DMS114 treated with DMSO at 0.1 percent for 48 hours (cell line): ENCODE measurements at regions not wholly inside any gene's neighbourhood (a gene's known extent, or its start where the extent isn't known, plus 50 kb on each side); places are given as distances from the start of the nearest gene placed in this dataset.
"Not testable (repeated sequence)": the region's sequence is repeated elsewhere in the genome, so short reads cannot be mapped to it uniquely, and the experiment has no call there.

Experiments used
- DNase-seq: peaks from one replicate; lab custom pipeline; 2025; ENCODE audit not compliant: unreplicated experiment; lab: John Stamatoyannopoulos, UW

DNA sequence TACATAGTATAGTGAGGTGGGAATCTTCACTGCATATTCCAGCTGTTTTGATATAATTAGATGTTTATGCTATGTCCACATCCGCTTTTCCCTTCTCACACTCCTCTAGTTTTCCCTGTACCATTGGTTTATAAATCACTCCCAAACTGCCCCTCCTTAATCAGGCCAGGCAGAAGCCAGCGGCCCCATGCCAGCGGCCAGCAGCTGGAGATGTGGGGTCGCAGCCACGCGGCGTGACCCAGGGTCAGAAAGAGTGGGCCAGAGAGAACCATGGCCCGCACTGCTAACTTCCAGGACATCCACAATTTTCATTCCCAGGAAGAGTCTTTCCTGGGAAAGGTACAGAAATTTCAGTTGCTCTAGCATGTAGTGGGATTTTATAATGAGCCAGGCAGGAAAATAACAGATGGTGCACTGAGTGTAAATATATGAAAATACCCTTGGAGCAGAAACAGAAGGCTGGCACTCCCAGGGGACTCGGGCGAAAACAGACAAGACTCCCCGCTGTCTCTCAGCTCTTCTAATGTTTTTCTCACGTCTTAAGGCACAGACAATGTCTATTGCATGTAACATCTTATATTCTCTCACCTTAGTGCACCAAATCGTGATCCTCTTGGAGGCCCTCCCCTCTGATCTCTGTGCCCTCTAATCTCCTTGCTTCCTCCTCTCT, 145.9 kb upstream of the ZFP42 start:
- DNase-seq, result no peak

GRCh38 chr4:187865914-187866313, 129.7 kb upstream of the ZFP42 start:
- no peak for DNase-seq

- no peak for DNase-seq
Measured at GRCh38 chr4:187883049-187883448, 112.5 kb upstream of the ZFP42 start.

GRCh38 chr4:187883836-187884475, 111.6 kb upstream of the ZFP42 start:
- DNase-seq, result no peak

DNA sequence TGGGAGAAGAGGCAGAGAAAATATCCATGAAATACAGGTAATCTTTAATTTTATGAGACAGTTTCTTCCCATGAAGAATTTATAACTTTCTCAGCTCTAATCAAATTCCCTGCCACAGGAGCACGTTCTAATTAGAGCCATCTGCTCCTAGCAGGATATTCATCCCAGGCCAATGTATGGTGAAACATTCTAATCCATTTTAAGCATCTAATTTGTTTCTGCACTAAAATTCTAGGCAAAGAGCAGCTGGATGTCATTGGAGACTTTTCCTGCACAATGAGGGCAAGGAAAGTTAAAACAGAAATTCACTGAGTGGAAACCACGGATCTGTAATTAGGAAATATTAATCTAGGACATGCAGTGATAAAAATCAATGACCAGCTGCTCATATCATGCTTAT, 107.7 kb upstream of the ZFP42 start:
- no peak for DNase-seq

DNA sequence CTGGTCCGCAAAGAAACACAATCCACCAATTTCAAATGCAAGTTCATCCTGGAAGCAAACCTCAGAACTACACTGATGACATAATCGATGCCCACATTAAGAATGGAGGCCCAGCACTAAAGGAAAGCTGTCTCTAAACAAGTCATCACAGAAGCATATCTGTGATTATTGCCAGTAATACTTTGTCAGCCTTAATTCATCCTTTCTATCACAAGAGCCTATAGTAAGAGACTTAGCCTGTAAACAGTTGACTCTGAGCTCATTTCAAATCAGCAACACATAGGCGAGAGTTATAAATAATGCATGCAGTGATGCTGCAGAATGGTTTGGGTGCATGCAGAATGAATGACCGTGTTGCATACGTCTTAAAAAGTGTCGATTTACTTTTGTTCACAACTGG, 105.9 kb upstream of the ZFP42 start:
- no peak for DNase-seq

DNA sequence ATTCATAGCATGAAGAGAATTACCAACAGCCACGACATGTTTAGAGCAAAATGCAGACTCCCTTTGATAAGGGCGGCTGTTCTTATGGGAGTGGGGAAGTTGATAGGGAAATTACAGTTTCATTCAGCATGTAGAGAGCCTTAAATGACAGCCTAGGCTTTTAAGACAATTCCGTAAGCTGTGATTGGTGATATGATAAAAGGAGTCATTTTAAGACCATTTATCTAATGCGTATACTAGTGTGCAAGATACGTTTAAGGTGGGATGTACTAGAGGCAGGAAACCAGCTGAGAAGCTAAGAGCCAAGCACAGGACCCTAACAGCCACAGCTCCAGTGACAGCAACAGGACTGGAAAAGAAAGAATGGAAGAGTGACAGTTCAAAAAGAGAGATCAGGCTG, 102.2 kb upstream of the ZFP42 start:
- DNase-seq, result no peak

DNA sequence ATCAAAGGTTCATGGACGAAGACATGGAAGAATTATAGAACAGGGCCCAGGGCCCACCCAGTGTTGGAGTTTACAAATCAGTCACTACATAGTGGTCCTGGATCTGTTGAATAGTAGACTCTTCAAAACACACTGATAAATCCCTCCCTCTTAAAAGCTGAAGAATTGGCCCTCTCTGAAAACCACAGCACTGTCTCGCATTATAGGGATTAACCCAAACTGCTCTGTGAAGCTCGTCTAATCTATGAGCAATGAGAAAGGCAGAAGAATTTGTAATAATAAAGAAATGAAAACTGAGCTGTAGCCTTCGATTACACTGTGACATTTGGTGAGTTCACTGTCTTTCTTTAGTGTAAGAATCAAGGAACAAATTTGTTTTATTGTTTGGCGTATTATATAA, 92.5 kb upstream of the ZFP42 start:
- DNase-seq, result no peak

- no peak for DNase-seq
Measured at GRCh38 chr4:187903700-187904099, 91.9 kb upstream of the ZFP42 start.

DNA sequence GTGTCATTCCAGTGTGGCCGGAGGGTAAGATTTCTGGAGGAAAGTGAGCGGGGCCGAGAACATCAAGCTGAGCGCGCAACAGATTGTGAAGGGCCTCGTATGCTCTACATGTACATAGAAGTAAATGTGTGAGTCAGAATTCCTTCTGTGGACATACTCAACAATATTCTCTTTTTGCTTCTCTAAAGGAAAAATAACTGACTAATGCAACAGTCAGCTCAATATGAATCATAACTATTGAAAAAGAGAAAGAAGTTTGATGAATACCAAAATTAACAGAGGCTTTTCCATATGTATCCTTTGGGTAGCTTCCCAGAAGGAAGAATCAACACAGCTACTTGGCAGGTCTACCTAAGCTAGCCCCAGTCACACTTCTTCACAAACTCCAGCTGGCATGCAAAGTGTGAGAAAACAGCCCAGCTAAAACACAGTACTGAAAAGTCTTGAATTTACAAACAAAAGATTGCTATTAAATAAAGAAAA, 87.5 kb upstream of the ZFP42 start:
- no peak for DNase-seq

GRCh38 chr4:187908731-187909130, 86.8 kb upstream of the ZFP42 start:
- DNase-seq, result no peak

DNA sequence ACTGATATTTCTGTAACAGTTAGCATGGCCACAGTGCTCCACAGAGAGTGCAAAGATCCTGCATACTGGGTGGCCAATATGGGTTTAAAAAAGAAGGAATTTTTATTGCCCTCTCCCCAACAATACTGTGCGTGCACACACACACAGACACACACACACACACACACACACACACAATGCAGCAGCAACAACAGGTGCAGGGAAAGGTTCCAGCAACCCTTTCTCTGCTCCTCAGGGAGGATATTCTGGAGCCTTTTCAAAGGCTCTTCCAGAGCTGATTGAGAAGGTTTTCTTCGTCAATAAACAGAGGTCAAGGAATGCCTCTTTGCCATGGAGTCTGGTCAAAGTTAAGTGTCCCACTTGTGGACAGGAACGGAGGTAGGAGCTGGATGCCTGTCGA, 84.8 kb upstream of the ZFP42 start:
- DNase-seq, result no peak

GRCh38 chr4:187915406-187915805, 80.2 kb upstream of the ZFP42 start:
- not testable (repeated sequence) for DNase-seq

DNA sequence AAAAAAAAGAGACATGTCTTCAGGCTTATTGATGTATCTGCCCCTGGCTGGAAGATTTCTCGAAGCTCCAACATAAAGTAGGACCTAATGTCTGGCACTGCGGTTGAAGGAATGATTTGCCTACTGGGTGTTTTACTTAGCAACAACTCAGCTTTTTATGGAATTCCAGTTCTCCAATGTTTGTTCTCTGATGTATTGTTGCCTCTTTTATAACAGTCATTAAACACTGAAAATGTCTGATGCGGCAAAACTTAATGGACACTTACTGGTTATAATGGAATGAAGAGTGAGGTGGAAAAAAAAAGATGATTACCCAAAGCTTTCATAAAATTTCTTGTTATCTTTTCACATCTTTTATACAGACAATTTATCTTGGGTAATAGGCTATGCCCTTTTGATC, 75.6 kb upstream of the ZFP42 start:
- no peak for DNase-seq

DNA sequence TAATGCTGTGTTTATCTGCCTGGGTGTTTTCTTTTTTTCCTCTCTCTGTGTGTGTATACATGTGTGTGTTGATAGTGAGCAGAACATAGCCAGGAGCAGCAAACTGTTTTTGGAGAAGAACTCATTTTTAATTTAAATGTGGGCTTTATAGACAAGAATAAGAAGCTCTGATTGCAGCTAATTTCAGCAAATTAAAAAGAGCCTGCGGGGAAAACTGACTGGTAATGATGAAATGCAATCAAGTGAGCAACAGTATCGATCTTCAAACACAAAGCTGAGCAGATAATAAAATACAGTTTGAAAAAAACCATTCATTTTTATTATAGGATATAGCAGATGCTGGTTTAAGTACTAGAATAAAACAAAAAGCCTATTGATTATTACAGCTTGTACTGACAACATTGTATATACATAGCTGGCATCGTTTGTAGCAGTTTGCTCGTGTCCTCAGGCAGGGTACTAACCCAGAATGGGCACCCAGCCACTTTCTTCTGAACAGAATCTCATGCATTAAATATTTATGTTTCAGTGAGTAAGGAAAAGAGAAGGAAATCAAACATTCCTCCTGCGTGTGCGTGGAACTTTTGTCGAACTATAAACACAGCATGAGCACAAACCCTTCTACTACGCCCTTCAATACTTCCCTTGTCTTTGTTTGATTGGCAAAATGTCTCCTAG, 73.5 kb upstream of the ZFP42 start:
- no peak for DNase-seq

- no peak for DNase-seq
Measured at GRCh38 chr4:187929024-187929423, 66.5 kb upstream of the ZFP42 start.

GRCh38 chr4:187934766-187935165, 60.8 kb upstream of the ZFP42 start:
- no peak for DNase-seq

- DNase-seq, result no peak
Measured at GRCh38 chr4:187937557-187937956, 58.0 kb upstream of the ZFP42 start.

DNA sequence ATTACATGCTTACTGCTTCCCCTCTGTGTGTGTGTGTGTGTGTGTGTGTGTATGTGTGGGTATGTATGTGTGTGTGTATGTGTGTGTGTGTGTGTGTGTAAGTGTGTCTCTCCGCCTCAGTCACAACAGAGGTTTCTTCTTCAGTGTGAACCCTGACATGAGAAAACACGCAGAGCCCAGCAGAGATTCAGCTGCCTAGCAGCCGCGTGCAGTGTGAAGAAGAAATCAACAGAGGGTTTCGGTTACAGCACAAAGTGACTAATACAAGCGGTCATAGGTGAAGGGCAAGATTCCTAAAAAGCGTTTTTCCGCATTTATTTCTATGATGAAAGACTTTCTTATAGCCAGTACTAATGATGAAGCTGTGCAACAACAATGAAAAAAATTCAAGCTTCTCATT, 55.3 kb upstream of the ZFP42 start:
- no peak for DNase-seq

- DNase-seq, result no peak
Measured at GRCh38 chr4:187942968-187943367, 52.6 kb upstream of the ZFP42 start.

- no peak for DNase-seq
Measured at GRCh38 chr4:187944179-187944578, 51.4 kb upstream of the ZFP42 start.
